HG03135 (cell line): ENCODE measurements at regions not wholly inside any gene's neighbourhood (a gene's known extent, or its start where the extent isn't known, plus 50 kb on each side); places are given as distances from the start of the nearest gene placed in this dataset.
"Not testable (repeated sequence)": the region's sequence is repeated elsewhere in the genome, so short reads cannot be mapped to it uniquely, and the experiment has no call there.

Source experiments
- ATAC-seq: cut with Tn5 transposase; IDR thresholded peaks from one replicate; pipeline ENCODE4 v1.9.1; 2021; ENCODE audit warnings: mild to moderate bottlenecking, moderate library complexity; ENCODE audit not compliant: unreplicated experiment

DNA sequence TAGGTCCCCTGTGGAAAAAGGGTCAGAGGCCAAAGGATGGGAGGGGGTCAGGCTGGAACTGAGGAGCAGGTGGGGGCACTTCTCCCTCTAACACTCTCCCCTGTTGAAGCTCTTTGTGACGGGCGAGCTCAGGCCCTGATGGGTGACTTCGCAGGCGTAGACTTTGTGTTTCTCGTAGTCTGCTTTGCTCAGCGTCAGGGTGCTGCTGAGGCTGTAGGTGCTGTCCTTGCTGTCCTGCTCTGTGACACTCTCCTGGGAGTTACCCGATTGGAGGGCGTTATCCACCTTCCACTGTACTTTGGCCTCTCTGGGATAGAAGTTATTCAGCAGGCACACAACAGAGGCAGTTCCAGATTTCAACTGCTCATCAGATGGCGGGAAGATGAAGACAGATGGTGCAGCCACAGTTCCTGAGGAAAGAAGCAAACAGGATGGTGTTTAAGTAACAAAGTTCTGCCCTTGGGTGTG is 165.8 kb downstream of the RPIA start:
- no peak for ATAC-seq

DNA sequence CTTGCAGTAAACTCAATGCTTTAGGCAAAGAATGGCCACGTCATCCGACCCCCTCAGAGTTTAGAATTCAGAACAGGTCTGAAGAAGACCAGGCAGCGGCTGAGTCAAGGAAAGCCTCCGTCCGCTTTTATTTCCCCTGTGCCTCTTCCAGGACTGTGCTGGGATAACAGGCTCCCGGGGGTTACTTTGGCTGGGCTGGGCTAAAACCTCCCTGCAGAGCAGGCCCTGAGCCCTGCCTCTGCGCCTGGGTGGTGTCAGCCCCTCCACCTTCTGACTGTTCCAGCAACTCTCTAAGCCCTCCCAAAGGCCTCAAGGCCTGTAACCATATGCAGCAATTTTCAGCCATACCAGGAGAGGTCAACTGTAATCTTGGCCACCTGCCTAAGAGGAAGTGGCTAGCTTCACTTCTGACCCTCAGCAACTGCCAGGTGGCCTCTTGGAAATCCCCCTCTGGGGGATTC is 166.5 kb downstream of the RPIA start:
- ATAC-seq: peak; percentile 36

DNA sequence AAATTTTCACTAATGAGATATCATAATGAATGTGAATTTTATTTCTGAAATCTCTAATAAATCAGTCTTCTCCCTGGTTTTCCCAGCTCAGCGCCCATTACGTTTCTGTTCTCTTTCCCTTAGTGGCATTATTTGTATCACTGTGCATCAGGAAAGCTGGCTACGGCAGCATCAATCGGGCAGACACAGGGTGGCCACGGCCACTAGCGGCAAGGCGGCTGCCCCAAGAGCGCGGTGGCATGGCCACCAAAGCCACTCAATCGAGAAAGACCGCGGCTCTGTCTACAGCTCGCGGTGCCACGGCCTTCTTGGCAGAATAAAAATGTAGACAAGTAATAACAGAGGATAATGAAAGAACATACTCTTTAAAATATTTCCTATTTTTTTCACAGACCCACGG is 168.0 kb downstream of the RPIA start:
- ATAC-seq: no peak

DNA sequence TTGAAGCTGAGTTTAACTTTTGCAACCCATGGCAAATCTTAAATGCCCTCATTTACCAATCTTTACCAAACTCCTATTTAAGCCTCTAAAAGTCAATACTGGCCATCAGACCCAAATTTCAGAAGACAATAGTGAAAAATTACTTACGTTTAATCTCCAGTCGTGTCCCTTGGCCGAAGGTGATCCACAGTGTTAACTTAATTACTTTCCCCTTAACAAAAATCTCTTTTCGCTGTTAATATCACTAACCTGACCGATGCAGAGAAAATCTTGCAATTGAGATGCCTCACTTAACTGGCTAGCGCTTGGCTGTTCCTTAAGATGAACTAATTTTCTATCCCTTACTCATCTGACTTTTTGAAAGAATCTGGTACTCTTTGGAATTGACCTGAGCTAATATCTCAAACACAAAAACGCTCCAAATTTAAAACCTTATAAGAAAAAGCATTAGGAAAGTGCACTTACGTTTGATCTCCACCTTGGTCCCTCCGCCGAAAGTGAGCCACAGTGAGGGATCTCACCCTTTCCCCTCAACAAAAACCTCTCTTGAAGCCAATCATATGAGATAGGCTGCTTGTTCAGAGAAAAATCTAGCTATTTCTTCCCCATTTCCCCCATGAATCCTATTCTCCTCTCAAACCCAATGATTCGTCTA is 169.1 kb downstream of the RPIA start:
- no peak for ATAC-seq

DNA sequence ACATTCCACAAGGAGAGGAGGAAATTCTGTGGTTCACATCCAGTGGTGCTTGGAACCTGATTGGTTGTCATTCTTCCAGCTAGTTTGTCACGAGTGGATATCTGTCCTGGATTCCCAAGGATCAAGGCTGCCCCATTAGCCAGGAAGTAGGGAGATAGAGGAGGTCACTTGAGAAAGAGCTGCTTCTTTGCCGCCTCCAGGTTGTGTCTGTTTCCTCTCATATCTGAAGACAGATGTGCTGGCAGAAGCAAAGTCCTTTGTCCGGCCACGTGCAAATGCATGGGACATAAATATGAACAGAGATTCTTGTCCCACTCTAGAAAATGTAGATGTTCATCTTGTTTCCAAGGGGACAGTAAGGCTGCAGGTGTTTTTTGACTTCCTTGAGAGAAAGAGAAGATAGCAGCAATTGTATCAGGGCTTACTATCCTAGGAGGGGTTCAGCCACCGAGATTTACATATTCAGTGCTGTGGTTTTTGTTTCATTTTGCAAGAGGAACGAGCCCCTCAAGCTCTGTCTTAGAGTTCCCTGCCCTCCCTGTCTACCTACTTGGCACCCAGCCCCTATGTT is 174.4 kb downstream of the RPIA start:
- peak; percentile 84 for ATAC-seq

DNA sequence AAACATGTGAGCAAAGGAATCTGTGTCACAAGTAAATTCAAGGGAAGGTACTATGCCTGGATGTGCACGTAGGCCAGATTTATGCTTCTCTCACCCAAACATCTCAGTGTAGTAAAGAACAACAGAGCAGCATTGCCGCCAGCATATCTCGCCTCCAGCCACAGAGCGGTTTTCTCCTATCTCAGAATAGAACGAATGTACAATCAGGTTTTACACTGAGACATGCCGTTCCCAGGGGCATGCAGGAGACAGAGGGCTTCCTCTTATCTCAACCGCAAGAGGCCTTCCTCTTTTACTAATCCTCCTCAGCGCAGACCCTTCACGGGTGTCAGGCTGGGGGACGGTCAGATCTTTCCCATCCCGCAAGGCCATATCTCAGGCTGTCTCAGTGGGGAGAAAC is 175.3 kb downstream of the RPIA start:
- no peak for ATAC-seq

DNA sequence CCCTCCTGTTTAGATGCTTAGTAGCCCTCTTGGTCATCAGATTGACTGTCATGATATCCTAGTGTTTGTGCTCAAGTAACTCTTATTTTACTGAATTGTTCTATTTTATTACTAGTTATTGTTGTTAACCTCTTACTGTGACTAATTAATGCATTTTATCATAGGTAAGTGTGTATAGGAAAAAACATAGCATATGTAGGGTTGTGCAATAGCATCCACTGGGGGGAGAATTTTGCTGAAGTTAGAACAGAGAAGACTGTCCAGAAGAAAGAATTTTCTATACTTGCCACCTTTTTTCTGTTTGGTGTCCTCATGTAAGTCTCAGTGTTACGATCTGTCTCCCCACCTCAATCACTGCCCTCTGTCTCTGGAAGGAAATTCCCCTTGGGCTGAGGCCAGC is 177.4 kb downstream of the RPIA start:
- no peak for ATAC-seq

DNA sequence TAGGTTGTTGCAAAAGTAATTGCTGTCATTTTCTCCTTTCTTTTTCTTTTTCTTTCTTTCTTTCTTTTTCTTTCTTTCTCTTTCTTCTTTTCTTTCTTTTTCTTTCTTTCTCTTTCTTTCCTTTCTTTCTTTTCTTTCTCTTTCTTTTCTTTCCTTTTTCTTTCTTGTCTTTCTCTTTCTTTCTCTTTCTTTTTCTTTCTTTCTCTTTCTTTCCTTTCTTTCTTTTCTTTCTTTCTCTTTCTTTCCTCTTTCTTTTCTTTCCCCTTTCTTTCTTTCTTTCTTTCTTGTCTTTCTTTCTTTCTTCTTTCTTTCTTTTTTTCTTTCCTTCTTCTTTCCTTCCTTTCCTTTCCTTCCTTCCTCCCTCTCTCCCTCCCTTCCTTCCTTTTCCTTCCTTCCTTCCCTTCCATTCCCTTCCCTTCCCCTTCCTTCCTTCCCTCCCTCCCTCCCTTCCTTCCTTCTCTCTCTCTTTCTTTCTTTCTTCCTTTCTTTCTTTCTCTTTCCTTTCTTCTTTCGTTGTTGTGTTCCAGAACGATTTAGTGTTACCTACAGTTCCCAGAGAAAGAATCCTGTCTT is 178.9 kb downstream of the RPIA start:
- no peak for ATAC-seq

DNA sequence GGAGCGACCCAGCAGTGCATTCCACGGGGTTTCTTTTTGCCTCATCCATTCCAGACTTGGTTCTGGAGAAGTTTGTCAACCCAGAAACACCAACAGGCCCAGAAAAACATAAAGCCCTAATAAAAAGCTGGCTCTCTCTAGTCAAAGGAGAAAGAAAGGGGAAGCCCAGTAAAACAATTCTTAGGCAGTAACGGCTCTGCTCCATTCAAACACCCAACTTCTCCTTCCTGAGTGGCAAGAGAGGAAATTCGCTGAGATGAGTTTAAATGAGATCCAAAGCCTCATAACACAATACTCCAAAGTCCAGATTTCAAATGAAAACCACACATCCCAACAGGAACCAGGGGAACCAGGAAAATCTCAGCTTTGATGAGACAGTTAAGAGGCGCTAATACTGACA is 179.9 kb downstream of the RPIA start:
- ATAC-seq: no peak

DNA sequence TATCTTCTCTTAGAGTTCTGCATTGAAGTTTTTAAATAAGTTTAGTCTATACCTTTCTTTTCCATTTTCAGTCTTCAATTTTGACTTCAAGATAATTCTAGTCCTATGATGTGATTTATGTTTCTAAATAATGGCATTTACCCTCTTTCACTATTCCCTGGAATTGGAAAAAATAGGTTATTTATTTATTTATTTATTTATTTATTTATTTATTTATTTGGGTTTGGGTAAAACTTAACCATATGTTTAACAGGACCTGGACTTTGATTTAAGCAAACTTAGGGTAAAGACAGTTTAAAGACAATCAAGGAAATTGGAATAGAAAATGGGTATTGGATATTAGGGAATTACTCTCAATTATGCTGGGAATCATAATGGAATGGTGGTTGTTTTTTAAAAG is 182.1 kb downstream of the RPIA start:
- no peak for ATAC-seq

DNA sequence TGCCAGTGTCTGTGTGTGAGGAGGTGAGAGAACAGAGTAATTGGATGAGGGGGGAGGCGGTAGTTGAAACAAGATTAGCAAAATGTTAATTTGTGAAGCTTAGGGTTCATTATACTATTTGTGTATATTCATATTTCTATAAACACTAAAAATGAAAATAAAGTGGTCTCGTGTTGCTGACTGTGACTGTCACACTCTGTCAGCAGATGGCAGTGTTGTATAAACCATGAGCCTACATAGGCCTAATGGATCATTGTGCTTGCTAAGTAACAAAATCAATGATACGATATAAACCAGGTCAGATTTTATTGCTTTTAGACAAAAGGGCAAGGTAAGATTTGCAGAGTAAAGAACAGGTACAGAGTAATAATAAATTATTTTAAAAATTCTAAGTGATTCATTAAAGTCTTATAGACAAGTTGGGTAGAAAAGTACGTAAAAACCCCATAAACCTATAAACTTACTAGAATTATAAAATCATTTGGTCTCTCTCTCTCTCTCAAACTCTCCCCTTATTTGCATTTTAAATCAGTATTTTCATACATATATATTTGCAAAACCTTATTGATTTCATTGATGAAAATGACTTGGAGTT is 182.7 kb downstream of the RPIA start:
- ATAC-seq: no peak

DNA sequence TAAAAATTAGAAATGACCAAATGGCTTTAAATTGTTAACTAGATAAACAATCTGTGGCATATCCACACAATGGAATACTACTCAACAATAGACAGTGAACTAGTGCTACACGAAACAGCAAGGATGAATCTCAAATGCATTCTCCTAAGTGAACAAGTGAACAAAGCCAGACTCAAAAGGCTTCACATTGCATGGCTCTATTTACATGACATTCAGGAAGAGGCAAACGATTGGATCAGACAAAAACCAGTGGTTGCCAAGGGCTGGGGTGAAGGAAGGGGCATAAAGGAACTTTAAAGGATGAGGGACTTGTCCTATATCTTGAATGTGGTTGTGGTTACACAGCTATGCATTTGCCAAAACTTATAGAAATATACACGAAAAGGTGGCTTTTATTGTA is 184.3 kb downstream of the RPIA start:
- no peak for ATAC-seq

DNA sequence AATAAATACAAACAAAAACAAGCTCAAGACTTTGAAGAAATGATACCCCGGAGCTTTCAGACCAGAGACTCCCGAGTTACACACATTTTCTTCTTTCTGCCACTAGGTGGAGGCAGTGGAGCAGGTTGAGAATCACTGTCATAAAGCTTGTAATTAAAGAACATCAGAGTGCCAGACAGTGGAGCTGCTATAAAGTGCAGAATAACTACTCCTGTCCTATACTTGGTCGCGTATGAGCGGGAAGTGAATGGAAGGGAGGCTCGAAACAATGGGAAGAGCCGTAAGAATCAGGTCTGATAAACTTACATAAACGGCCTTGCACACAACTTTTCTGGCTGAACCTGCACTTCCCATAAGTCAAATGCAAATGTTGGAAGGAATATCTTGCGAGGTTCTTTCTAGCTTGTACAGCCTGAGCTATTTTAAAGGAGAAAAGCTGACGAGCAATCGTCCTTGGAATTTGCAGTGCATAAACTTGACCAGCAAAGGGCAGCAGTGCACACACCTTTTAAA is 189.0 kb downstream of the RPIA start:
- no peak for ATAC-seq

DNA sequence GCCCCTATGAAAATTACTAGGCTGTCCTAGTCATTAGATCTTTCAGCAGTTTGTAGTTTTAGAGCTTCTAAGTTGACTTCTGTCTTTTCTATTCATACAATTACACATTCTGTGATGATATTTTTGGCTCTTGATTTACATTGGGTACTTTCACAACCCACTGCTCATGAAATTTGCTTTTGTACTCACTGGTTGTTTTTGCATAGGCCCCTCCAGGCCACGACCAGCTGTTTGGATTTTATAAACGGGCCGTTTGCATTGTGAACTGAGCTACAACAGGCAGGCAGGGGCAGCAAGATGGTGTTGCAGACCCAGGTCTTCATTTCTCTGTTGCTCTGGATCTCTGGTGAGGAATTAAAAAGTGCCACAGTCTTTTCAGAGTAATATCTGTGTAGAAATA is 193.8 kb downstream of the RPIA start:
- ATAC-seq: peak; percentile 56

DNA sequence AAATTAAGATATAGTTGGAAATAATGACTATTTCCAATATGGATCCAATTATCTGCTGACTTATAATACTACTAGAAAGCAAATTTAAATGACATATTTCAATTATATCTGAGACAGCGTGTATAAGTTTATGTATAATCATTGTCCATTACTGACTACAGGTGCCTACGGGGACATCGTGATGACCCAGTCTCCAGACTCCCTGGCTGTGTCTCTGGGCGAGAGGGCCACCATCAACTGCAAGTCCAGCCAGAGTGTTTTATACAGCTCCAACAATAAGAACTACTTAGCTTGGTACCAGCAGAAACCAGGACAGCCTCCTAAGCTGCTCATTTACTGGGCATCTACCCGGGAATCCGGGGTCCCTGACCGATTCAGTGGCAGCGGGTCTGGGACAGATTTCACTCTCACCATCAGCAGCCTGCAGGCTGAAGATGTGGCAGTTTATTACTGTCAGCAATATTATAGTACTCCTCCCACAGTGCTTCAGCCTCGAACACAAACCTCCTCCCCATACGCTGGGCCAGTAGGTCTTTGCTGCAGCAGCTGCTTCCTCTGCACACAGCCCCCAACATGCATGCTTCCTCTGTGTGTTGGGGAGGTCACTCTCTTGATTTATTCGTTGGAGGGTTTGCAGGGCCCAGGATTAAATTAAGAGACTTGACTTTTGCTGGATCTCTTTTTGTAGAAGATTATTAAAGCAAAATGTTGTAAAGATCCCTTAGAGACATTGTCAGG is 194.4 kb downstream of the RPIA start:
- no peak for ATAC-seq

DNA sequence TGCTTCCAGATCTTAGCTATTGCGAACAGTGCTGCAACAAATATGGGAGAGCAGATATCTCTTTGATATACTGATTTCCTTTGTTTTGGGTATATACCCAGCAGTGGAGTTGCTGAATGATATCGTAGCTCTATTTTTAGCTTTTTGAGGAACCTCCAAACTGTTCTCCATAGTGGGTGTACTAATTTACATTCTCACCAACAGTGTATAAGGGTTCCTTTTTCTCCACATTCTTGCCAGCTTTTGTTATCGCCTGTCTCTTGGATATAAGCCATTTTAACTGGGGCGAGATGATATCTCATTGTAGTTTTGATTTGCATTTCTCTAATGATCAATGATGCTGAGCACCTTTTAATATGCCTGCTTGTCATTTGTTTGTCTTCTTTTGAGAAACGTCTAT is 196.0 kb downstream of the RPIA start:
- ATAC-seq: not testable (repeated sequence)

DNA sequence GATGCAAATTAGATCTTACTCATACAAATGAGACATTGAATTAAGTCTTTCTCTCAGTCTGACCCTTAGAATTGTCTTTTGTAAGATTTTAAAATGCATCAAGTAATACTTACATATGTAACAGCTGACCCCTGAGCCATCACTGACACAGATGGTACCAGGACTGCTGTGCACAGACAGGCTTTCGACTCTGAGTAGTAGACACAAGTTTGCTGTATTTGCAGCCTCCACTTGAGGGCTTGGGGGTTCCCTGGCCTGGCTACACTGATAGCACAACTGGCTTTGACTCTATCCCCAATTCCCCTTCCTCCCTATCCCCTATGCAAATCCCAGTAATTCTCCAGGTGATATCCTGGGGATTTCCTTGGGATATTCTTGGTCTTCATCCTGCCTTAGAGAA is 200.7 kb downstream of the RPIA start:
- ATAC-seq: no peak

DNA sequence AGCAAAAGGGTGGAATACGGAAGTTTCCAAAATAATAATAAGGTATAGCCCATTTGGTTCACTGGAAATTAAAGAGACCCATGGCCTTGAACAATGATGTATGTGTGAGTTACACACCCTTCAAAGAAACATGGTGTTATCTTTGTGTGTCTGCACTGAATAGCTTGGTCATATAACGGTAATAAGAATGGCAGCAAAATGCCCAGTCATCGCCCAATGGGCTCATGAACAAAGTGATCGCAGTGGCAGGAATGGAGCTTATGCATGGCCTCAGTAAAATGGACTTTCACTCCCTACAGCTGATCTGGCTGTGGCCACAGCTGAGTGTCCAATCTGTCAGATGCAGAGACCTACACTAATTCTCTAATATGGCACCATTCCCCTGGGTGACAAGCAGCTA is 201.3 kb downstream of the RPIA start:
- no peak for ATAC-seq

DNA sequence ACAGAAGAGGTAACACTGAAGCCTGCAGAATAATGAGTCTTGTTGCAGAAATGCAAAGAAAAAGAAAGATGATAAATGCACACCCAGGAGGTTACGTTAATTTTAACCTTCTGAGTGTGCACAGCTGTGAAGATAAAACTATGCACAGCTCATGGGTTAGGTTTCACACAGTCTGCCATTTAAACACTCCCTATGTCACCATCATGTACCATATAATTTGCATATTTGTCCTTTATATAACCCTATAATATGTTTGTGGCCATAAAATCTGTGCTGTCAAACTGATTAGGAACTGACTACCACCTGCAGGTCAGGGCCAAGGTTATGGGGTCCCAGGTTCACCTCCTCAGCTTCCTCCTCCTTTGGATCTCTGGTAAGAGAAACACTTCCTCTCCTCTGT is 205.5 kb downstream of the RPIA start:
- ATAC-seq: no peak

DNA sequence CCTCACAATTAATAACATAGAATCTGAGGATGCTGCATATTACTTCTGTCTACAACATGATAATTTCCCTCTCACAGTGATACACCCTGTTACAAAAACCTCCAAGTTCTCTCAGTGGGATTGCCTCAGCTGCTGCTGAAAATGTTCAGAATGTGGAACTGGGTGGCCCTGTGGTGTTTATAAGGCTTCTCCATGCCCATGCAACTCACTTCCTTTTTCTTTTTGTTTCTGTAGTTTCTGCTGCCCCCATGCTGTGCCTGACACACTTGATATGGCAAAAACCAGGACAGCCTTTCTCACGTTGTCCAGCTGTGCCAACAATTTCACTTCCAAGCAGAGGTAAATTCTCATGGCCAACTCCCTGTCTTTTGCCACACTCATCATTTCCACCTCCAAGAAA is 206.2 kb downstream of the RPIA start:
- ATAC-seq: no peak

DNA sequence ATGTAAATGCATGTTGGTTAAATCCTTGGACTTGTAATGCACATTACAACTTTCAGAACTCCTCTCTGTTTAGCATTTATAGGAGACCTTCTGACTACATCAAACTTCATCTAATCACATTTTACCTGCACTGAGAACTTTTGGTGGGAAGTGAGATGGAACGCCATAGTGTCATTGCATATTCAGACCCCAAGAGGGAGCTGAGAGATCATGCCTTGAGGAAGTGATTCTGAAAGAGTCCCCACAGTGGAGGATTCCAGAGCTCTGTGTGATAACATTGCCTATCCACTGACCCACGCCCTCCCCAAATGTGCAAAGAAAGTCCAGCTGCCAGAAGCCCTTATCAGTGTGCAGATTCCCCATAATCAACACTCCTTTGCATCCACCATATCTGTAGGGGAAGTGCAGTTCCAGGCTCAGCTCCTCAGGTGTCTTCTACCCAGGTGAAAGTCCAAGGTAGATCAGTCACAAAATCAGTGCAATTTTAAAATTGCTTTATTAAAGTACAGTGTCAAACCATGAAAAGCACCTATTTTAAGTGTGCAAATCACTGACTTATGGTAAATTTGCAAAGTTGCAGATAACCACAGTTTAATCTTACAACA is 212.4 kb downstream of the RPIA start:
- no peak for ATAC-seq
